Lower lobe of right lung (tissue), 2 donors: ENCODE measurements at regions not wholly inside any gene's neighbourhood (a gene's known extent, or its start where the extent isn't known, plus 50 kb on each side); places are given as distances from the start of the nearest gene placed in this dataset.

Source experiments
- ATAC-seq, 2 donors: fragments of 200-7000 bp; cut with Tn5 transposase; one replicate each; pipeline ENCODE4 v1.9.1; 2020 to 2022; ENCODE audit warnings: mild to moderate bottlenecking in 2 of 2, moderate library complexity in 2 of 2
- DNase-seq: peaks from one replicate; pipeline ENCODE4 v3.0.0-alpha.2; 2020
- H3K27ac ChIP-seq: fragments of 200-600 bp; one replicate; pipeline ENCODE4 v1.8.0; 2022
- H3K27me3 ChIP-seq: fragments of 200-600 bp; one replicate; pipeline ENCODE4 v1.8.0; 2022; ENCODE audit warnings: low read depth
- H3K36me3 ChIP-seq: fragments of 200-600 bp; one replicate; pipeline ENCODE4 v1.8.0; 2022; ENCODE audit warnings: mild to moderate bottlenecking
- H3K4me1 ChIP-seq: fragments of 200-600 bp; one replicate; pipeline ENCODE4 v1.8.0; 2022
- H3K4me3 ChIP-seq: fragments of 200-600 bp; one replicate; pipeline ENCODE4 v1.8.0; 2022; ENCODE audit warnings: mild to moderate bottlenecking
- H3K9me3 ChIP-seq: fragments of 200-600 bp; one replicate; pipeline ENCODE4 v1.8.0; 2022
- intact Hi-C: fragments of 100-400 bp; cut with DNase I; formaldehyde crosslinking; loops from one replicate; pipeline ENCODE4 v1.11.0; 2022
- TF ChIP-seq, protein P1 (sequence below): fragments of 200-600 bp; IDR thresholded peaks from one replicate; pipeline ENCODE4 v1.8.0; 2022; ENCODE audit warnings: antibody characterized with exemption, mild to moderate bottlenecking
- donor health status: DM: no; HTN: yes; CAD: no; lungs with severe emphysema.

DNA sequence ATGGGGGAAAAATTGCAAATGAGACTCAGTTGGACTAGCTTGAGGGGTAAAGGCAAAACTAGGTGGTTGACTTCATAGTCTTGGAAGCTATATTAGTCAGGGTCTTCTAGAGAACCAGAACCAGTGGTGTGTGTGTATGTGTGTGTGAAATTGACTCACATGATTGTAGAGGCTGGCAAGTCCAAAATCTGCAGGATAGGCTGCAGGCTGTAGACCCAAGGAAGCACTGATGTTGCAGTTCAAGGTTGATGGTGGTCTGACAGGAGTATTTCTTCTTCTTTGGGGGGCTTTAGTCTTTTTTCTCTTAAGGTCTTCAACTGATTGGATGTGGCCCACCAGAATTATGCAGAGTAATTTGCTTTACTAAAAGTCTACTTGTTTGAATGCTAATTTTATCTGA lies 217.4 kb downstream of the MANEA start:
- ATAC-seq = no peak
- Histone ChIP-seq H3K4me3 (no peak overlapping the region), H3K27me3 (no peaks in the 10 kb centered on the region), H3K27ac (no peak overlapping the region), H3K4me1 (no peaks in the 10 kb centered on the region), H3K9me3 (no peaks in the 10 kb centered on the region), H3K36me3 (no peaks in the 10 kb centered on the region)
- TF ChIP-seq, protein P1, sequence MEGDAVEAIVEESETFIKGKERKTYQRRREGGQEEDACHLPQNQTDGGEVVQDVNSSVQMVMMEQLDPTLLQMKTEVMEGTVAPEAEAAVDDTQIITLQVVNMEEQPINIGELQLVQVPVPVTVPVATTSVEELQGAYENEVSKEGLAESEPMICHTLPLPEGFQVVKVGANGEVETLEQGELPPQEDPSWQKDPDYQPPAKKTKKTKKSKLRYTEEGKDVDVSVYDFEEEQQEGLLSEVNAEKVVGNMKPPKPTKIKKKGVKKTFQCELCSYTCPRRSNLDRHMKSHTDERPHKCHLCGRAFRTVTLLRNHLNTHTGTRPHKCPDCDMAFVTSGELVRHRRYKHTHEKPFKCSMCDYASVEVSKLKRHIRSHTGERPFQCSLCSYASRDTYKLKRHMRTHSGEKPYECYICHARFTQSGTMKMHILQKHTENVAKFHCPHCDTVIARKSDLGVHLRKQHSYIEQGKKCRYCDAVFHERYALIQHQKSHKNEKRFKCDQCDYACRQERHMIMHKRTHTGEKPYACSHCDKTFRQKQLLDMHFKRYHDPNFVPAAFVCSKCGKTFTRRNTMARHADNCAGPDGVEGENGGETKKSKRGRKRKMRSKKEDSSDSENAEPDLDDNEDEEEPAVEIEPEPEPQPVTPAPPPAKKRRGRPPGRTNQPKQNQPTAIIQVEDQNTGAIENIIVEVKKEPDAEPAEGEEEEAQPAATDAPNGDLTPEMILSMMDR = no peak
- intact Hi-C loops = no loop called here
- DNase-seq = no peak

DNA sequence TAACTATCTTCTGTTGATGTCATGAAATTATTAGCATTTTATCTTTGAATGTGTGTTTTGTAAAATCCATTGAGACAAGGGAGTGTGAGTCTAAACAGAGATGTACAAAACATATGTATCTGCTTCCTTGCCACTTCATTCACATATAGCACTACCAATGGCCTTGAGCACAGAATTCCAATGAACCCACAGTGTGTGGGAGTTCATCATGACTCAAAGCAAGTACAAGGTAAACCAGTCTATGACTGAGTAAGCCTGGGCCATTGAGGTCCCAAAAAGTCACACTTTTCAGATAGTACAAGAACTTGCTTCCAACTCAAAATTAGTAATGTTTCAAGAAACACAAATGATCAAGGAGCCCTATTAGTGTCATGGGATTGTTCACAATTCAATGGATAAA lies 218.6 kb downstream of the MANEA start:
- Histone ChIP-seq H3K27ac (no peak overlapping the region), H3K4me1 (no peaks in the 10 kb centered on the region), H3K27me3 (no peaks in the 10 kb centered on the region), H3K9me3 (no peaks in the 10 kb centered on the region), H3K4me3 (no peak overlapping the region), H3K36me3 (no peaks in the 10 kb centered on the region)
- DNase-seq (no peak), ATAC-seq (no peak)
- TF ChIP-seq, protein P1 = no peak
- intact Hi-C loops = no loop called here

DNA sequence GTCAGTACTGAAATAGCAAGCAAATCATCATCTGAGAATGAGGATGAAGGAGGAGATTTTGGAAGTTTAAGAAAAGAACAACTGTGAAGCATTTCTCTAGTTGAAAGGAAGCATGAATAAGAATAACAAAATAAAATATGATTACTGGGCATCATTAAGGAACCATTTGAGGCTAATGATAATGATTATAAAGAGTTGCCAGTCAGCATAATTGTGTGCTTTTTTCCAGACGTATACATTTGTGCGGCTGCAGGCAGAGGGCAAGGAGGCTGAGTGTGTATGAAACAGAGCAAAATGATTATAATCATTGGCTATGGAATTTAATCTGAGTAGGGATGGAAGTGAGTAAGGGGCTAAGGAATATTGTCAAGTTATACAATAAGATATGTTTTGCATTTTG lies 218.7 kb upstream of the FUT9 start:
- DNase-seq (no peak), ATAC-seq (no peak)
- intact Hi-C loops = no loop called here
- TF ChIP-seq, protein P1 = no peak
- Histone ChIP-seq H3K9me3 (no peaks in the 10 kb centered on the region), H3K4me3 (no peak overlapping the region), H3K27me3 (no peaks in the 10 kb centered on the region), H3K4me1 (no peaks in the 10 kb centered on the region), H3K36me3 (no peaks in the 10 kb centered on the region), H3K27ac (no peak overlapping the region)

DNA sequence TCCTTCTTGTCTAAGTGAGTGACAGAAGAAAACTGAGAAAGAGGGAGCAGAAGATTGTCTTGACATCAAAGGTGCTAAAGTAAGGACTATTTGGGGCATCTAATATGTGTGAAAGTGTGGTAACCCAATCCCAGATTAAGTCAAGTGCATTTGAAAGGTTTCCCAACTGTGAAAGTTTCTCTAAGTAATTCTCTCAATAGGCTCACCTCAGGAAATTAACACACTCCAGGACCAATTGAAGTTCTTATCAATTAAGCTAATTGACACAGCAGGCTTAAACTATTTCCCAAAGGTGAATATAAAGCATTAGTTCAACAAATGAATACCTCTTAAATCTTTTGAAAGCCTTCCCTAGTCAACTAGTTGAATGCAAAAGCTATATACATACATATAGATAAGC lies 212.8 kb upstream of the FUT9 start:
- H3K36me3 ChIP-seq = no peaks in the 10 kb centered on the region
- ATAC-seq (no peak), DNase-seq (no peak)
- intact Hi-C loops = no loop called here
- no peaks in the 10 kb centered on the region for H3K27me3 ChIP-seq
- no peaks in the 10 kb centered on the region for H3K9me3 ChIP-seq
- no peaks in the 10 kb centered on the region for H3K4me1 ChIP-seq
- H3K4me3 ChIP-seq = no peak overlapping the region
- no peak overlapping the region for H3K27ac ChIP-seq
- TF ChIP-seq, protein P1 = no peak

DNA sequence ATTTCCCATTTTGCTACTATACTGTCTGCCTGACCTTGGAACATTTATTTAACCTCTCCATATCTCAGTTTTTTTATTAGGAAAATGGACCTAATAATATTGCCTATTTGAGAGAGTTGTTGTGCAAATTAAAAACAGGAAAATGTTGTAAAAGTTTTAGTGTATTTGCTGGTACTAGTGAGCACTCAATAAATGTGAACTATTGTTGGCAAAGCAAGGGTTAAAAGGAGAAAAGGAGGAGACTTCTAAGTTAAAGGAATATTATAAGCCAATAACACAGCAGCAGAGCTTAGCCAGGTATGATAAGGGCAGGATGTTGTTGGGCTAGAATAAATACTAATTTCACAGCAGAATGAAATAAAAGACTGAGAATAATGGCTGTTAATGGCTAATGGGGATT lies 211.9 kb upstream of the FUT9 start:
- no peak for ATAC-seq

More for the DNA sequence above, 211.9 kb upstream of the FUT9 start:
- H3K27me3 ChIP-seq = no peaks in the 10 kb centered on the region
- H3K9me3 ChIP-seq = no peaks in the 10 kb centered on the region
- TF ChIP-seq, protein P1 = no peak
- no peak for DNase-seq
- no peaks in the 10 kb centered on the region for H3K4me1 ChIP-seq
- no peak overlapping the region for H3K27ac ChIP-seq
- no peaks in the 10 kb centered on the region for H3K36me3 ChIP-seq
- intact Hi-C loops = no loop called here
- no peak overlapping the region for H3K4me3 ChIP-seq
